ENCODE measurements at regions not wholly inside any gene's neighbourhood (a gene's known extent, or its start where the extent isn't known, plus 50 kb on each side); places are given as distances from the start of the nearest gene placed in this dataset.

DNA sequence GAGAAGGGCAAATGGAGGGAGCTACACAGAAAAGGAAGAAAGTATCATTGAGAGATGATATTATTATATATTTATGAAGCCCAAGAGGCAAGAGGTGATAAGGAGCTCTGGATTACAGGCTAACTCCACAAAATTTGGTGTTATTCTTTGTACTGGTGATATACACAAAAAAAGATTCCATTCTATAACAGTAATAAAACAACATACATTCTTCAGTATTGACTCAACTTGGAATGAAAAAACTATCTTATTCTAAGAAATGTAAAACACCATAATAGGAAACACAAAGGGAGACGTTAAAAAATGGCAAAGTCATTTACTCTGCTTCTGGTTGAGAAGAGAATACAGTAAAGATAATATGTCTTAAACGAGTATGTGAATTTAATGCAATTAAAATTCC lies 99.4 kb downstream of the TEX35 start:
- Mint-ChIP-seq H3K27ac (ENCODE audit: unreplicated experiment) (peak overlapping the region; percentile 82), H3K36me3 (ENCODE audit: unreplicated experiment) (no peaks in the 10 kb centered on the region), H3K27me3 (ENCODE audit: unreplicated experiment) (no peaks in the 10 kb centered on the region), H3K4me1 (ENCODE audit: unreplicated experiment) (peaks cover 59% of the 10 kb centered on the region), H3K4me3 (ENCODE audit: unreplicated experiment) (no peak overlapping the region), H3K9me3 (ENCODE audit: unreplicated experiment) (no peaks in the 10 kb centered on the region)
- DNase-seq (ENCODE audit: extremely low spot score, unreplicated experiment): no peak
- TF ChIP-seq, protein P1, sequence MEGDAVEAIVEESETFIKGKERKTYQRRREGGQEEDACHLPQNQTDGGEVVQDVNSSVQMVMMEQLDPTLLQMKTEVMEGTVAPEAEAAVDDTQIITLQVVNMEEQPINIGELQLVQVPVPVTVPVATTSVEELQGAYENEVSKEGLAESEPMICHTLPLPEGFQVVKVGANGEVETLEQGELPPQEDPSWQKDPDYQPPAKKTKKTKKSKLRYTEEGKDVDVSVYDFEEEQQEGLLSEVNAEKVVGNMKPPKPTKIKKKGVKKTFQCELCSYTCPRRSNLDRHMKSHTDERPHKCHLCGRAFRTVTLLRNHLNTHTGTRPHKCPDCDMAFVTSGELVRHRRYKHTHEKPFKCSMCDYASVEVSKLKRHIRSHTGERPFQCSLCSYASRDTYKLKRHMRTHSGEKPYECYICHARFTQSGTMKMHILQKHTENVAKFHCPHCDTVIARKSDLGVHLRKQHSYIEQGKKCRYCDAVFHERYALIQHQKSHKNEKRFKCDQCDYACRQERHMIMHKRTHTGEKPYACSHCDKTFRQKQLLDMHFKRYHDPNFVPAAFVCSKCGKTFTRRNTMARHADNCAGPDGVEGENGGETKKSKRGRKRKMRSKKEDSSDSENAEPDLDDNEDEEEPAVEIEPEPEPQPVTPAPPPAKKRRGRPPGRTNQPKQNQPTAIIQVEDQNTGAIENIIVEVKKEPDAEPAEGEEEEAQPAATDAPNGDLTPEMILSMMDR (IDR thresholded peaks at IDR 0.05): no peak

DNA sequence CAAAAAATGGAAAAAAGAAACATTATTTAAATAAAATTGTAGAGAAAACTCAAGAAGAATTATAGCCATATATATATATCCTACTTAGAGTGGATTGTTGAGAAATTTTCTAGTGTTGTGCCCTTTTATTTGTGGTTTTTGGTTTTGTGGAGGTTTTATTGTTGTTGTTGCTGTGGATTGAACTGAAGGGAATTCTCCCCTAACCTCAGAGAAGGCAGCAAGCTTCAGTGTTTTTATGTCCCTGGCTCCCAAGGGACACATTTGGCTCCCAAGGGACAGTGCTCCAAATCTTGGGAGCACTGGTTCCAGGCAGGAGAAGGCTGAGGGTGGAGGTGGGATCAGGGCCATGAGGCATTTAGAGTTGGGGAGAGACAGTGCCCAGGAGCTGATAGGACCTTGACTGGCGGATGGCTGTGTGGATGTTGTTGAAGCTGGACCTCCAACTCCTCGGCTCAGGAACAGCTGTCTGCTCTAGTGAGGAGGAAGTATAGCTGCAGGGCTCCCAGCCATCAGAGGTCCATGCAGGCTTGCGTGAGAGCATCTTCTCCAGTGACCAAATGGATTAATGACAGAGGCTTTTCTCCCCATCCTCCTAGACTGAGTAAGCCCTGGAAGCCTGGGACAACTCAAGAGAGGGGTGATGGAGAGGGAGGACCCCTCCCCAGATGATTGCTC lies 100.5 kb downstream of the TEX35 start:
- Mint-ChIP-seq H3K27ac (ENCODE audit: unreplicated experiment) (peak overlapping the region; percentile 82), H3K27me3 (ENCODE audit: unreplicated experiment) (no peaks in the 10 kb centered on the region), H3K4me3 (ENCODE audit: unreplicated experiment) (no peak overlapping the region), H3K36me3 (ENCODE audit: unreplicated experiment) (no peaks in the 10 kb centered on the region), H3K4me1 (ENCODE audit: unreplicated experiment) (peaks cover 49% of the 10 kb centered on the region), H3K9me3 (ENCODE audit: unreplicated experiment) (no peaks in the 10 kb centered on the region)
- TF ChIP-seq, protein P1 (IDR thresholded peaks at IDR 0.05): no peak
- peak; percentile 53 for DNase-seq (ENCODE audit: extremely low spot score, unreplicated experiment)

DNA sequence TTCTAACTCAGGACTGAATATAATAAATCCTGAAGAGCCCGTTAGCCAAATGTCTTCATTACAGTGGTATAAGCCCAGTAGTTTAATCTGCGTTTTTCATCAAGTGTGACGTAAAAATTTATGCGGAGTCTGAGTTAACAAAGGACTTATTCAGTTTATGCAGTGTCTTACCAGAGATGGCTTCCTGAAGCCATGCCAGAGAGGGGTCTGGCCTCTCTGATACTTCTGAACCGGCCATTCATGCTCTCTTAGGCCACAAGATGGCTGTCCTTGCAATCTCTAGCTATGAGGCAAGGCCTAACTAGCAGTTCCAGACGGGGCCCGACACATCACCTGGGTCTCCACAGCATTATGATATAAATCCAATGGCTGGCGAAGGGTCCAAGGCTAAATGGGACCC lies 101.4 kb downstream of the TEX35 start:
- Mint-ChIP-seq H3K9me3 (ENCODE audit: unreplicated experiment) (no peaks in the 10 kb centered on the region), H3K27ac (ENCODE audit: unreplicated experiment) (no peak overlapping the region), H3K27me3 (ENCODE audit: unreplicated experiment) (no peaks in the 10 kb centered on the region), H3K4me3 (ENCODE audit: unreplicated experiment) (no peak overlapping the region), H3K36me3 (ENCODE audit: unreplicated experiment) (no peaks in the 10 kb centered on the region), H3K4me1 (ENCODE audit: unreplicated experiment) (peaks cover 41% of the 10 kb centered on the region)
- DNase-seq (ENCODE audit: extremely low spot score, unreplicated experiment): no peak
- TF ChIP-seq, protein P1 (IDR thresholded peaks at IDR 0.05): no peak

DNA sequence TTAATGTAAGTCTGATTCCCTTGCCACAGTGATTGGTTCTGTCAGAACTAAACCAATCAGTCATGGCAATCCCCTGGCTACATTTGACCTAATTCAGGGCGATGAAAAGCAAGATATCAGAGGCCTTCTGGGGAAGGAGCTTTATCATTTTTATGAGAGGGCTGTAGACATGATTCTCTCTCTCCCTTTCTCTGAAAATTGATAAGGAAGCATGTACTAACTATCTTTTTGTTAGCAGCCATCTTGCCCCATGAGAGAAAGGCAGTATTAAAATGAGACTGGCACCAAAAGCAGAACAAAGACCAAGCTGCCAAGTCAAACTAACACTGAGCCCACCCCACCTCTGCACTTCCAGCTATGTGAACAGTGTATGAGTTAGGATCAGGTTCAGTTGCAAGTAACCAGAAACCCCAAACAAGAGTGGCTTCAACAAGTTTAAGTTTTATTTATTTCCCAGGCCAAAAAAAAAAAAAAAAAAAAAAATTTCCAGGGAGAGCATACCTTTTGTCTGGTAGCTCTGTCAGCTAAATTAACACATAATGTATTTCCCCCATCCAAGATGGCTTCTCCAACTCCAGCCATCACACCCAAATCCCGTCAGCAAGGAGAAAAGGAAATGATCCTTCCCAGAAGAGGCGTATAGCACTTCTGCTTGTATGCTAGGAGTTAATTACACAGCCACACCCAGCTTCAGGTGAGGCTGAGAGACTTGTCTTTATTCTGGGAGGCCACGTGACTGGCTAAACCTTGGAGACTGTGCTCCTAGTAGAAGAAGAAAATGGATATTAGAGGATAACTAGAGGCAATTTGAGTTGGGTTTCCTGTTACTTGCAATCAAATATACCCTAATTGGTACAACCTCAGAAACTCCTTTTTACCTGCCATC lies 105.8 kb upstream of the RALGPS2 start:
- no peaks in the 10 kb centered on the region for H3K4me1 Mint-ChIP-seq (ENCODE audit: unreplicated experiment)
- DNase-seq (ENCODE audit: extremely low spot score, unreplicated experiment): no peak
- TF ChIP-seq, protein P1 (IDR thresholded peaks at IDR 0.05): no peak
- no peak overlapping the region for H3K27ac Mint-ChIP-seq (ENCODE audit: unreplicated experiment)
- no peaks in the 10 kb centered on the region for H3K9me3 Mint-ChIP-seq (ENCODE audit: unreplicated experiment)
- H3K27me3 Mint-ChIP-seq (ENCODE audit: unreplicated experiment): no peaks in the 10 kb centered on the region
- no peaks in the 10 kb centered on the region for H3K36me3 Mint-ChIP-seq (ENCODE audit: unreplicated experiment)
- no peak overlapping the region for H3K4me3 Mint-ChIP-seq (ENCODE audit: unreplicated experiment)

Measured in osteocyte (in vitro differentiated cells).